NCI-H69 (cell line): ENCODE measurements at regions not wholly inside any gene's neighbourhood (a gene's known extent, or its start where the extent isn't known, plus 50 kb on each side); places are given as distances from the start of the nearest gene placed in this dataset.

ENCODE experiments used
- DNase-seq: peaks from one replicate; lab custom pipeline; 2025; lab: John Stamatoyannopoulos, UW

- peak; percentile 18 for DNase-seq
Observed at GRCh38 chr16:6499413-6499812, 833.2 kb upstream of the RBFOX1 start.

- DNase-seq, result peak; percentile 57
Observed at GRCh38 chr16:6498858-6499257, 833.8 kb upstream of the RBFOX1 start.

- DNase-seq, result no peak
Observed at GRCh38 chr16:6496996-6497395, 835.6 kb upstream of the RBFOX1 start.

DNA sequence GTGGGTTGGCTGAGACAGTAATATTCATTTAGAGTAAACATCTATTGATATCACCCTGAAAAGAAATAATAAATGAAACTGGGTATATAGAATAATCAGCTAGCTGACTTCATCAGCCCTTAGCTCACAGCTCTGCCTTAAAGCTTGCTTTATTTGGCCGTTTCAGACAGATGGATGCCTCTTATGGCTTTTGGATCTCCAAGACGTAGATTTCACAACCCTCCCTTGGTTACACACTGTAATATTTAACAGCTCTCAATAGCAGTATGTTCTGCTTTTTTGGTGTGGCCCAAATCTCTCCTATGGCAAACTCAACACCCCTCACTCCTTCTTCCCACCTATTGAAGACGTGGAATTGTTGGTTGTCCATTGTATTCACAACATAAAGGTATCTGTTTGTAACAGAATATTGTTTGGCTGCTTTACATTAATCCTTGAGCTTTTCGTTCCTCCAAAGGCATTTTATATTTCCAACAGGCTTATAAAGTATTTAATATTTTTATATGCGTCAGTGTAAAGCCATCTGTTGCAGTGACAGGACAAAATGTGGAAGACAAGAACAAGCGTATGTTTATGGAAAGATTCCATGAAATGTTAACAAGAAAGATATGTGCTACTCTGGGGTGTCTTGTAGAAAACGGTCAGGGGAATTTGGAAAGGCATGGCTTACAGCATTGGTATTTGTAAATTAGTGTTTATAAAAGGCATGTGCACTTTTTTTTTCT lies 837.0 kb upstream of the RBFOX1 start:
- no peak for DNase-seq

DNA sequence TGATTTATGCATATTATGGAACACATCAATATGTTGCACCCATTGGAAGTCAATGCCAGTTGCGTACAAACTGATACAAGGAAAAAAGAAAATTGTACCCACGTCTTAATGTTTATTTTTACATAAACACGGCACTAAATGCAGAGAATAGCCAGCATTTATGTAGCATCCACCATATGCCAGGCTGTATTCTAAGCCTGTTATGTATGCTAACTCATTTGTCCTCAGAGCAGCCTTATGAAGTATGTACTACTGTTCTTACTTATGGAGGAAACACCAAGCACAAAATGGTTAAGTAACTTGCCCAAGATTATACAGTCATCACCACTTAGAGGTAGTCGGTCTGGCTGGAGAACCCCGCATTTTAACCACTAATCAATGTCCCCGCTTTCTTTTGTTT lies 837.9 kb upstream of the RBFOX1 start:
- no peak for DNase-seq

GRCh38 chr16:6493555-6493954 lies 839.1 kb upstream of the RBFOX1 start:
- no peak for DNase-seq

DNA sequence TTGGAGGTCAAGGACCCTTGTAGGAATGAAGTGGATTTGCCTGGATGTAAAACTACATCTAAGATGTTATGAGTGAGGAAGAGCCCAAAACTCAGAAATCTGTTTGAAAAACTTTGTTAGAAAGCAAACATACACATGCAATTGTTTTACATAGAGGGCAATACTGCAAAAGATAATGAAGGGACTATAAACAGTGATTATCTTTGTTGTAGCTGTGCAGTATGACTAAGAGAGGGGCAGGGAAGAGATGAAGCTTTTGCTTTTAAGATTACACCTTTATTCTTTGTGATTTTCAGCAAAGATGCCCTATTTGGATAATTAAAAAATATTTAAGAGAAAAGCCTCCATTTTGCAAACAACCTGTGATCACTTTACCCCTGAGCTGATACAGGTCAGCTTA lies 839.9 kb upstream of the RBFOX1 start:
- DNase-seq, result no peak

GRCh38 chr16:6484935-6485334 lies 847.7 kb upstream of the RBFOX1 start:
- no peak for DNase-seq

GRCh38 chr16:6484081-6484480 lies 848.6 kb upstream of the RBFOX1 start:
- DNase-seq, result peak; percentile 15

DNA sequence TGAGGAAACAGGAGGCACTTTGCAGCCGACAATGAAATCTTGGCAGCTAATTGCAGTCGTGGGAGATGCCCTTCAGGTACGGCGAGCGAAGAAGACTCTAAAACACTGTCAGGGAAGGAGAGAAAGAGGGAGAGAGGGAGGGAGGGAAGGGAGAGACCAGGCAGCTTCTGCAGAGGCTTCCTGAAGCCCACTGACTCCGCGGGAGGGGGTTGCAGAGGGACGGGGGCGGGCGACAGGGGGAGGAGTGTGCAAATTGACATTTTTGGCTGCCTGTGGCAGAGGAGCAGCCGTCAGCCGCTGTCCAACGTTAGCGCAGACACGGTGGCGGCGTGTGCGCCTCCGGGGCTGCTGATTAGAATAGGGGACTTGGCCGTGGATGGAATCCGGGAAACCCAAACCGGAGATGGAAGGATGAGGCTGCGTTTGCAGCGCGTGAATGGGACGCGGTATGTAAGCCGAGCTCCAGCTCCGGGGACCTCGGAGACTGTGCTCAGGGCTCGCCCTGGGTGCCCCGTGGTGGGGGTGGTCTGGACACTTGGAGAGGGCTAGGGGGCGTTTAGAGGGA lies 849.1 kb upstream of the RBFOX1 start:
- peak; percentile 39 for DNase-seq

- DNase-seq, result peak; percentile 43
Observed at GRCh38 chr16:6482696-6483468, 849.8 kb upstream of the RBFOX1 start.

- DNase-seq, result no peak
Observed at GRCh38 chr16:6481894-6482293, 850.8 kb upstream of the RBFOX1 start.

GRCh38 chr16:6453742-6454141 lies 878.9 kb upstream of the RBFOX1 start:
- no peak for DNase-seq

DNA sequence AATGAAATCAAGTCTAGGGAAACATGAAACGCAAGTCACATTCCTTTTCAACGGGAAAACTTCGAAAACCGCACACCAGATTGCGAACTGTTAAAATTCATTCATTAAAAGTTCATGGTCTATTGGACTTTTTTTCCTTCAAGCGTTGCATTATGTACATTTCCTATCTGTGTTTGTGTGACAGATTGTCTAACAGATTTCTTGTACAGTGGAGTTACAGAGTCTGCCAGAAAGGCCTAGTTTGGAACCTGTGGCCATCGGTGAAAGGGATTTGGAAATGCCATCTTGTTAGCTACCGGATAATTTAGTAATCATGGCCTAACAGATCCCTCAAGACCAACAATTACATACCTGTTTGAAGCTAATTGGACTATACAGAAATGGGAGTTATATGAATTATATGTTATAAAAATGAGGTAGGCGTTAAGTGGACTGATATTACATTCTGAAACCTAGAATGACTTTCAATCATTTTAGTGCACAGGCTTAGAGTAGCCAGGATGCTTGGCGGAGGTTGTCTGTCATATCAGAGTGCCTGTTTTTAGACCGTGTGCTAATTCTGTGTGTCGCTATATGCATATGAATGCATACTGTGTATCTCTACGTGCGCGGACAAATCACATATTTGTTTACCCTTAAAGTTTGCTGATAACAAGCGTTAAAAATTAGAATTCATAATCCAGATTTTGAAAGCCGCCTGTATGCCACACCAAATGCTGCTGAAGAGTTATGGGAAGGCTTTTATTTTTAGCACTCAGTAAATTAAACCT lies 885.4 kb upstream of the RBFOX1 start:
- no peak for DNase-seq

GRCh38 chr16:6446370-6446769 lies 886.3 kb upstream of the RBFOX1 start:
- peak; percentile 3 for DNase-seq

GRCh38 chr16:6439129-6439528 lies 893.5 kb upstream of the RBFOX1 start:
- no peak for DNase-seq

- peak; percentile 58 for DNase-seq
Observed at GRCh38 chr16:6428861-6429260, 903.8 kb upstream of the RBFOX1 start.

DNA sequence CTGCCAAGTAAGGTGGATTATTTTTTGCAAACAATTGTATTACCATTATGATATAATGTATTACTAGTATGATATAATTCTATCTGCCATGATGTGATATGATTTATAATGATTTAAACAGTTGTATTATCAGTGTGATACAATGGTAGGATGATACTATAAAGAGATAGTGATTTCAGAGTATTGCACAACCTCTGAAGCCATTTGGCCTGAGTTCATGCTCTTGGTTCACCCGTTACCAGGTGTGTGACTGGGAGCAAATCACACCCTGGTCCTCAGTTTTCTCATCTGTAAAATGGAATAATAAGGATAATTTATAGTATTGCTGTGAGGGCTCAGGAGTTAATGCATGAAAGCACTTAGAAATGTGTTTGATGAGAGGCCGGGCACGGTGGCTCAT lies 905.0 kb upstream of the RBFOX1 start:
- DNase-seq, result no peak

DNA sequence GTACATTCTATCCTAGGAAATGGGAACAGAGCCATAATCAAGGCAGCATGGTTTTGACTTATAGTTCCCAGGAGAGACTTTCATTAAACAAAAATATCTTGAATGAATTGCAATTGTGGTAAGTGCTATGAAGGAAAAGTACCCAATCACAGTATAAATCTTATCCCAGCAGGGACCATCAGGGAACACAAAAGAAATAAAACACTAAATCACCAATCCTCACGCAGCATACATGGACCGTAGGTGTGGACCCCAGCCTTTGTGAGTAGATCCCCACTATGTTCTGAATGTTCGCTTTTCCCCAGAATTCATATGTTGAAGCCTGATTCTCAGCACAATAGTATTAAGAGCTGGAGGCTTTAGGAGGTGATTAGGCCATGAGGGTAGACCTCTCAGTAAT lies 925.0 kb upstream of the RBFOX1 start:
- DNase-seq, result no peak

DNA sequence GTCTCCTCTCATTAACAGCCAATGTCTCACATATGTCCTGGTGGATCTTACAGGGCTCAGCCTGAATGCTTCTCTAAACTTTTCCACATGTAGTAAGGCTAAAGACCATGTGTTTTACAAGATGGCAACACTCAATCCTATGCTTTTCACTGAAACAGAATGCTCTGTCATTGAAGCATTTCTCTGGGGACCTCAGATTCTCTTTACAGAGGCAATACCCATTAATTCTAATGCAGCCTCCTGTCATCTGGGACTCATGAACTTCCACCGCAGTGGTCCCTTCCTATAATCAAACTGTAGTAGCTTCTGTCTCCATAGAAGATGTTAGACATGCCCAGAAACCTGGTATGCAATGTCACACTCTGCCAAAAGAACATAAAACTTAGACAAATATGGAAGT lies 926.6 kb upstream of the RBFOX1 start:
- no peak for DNase-seq

DNA sequence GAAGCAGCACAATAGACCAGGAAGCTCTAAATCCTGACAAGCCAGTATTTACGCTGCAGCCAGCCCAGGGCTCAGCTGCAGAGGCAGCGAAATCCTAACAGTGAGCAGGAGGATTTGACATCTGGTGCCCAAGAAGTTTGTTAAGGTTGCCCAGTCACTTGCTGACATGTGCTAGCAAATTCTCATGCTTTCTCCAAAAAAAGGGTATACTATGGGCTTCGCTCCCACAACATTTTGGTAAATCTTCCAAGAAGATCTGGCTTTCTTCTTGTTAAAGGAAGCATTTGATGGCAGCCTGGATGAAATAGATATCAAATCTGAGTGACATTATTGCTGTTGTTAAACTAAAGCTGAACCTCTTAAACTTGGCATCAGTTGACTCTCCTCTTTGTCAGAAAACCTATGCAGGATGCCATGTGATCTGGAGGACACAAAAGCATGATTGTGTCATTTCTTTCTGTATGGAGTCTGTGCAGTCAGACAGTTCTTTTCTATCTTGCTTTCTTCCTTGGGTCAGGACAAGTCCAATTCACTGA lies 949.7 kb upstream of the RBFOX1 start:
- DNase-seq, result no peak

DNA sequence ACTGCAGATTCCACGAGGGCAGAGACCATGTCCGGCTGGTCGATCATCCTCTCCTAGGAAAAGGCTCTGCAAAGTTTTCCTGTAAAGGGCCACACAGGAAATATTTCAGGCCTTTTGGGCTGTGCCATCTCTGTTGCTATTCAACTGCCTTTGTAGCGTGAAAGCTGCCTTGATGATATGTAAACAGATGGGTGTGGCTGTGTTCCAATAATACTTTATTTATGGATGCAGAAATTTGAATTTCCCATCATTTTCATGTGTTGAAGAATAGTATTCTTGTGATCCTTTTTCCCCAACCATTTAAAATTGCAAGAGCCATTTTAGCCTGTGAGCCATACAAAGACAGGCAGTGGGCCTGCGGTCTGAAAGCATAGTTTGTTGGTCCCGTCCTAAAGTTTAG lies 950.7 kb upstream of the RBFOX1 start:
- DNase-seq, result no peak
